Nephron progenitor cell (in vitro differentiated cells): ENCODE measurements at regions not wholly inside any gene's neighbourhood (a gene's known extent, or its start where the extent isn't known, plus 50 kb on each side); places are given as distances from the start of the nearest gene placed in this dataset.

Experiments used
- DNase-seq: peaks from one replicate; pipeline ENCODE4 v3.0.0; 2021
- H3K27ac Mint-ChIP-seq: 2 replicates; pipeline ENCODE4 v1.8.0; 2021; ENCODE audit warnings: mild to moderate bottlenecking, moderate library complexity, mixed read lengths
- H3K27me3 Mint-ChIP-seq: 2 replicates; pipeline ENCODE4 v1.8.0; 2021; ENCODE audit warnings: mild to moderate bottlenecking, low read depth, mixed read lengths; ENCODE audit not compliant: poor library complexity
- H3K36me3 Mint-ChIP-seq: 2 replicates; pipeline ENCODE4 v1.8.0; 2021; ENCODE audit warnings: low read depth, mixed read lengths
- H3K4me1 Mint-ChIP-seq: 2 replicates; pipeline ENCODE4 v1.8.0; 2021; ENCODE audit warnings: mixed read lengths
- H3K4me3 Mint-ChIP-seq: 2 replicates; pipeline ENCODE4 v1.8.0; 2021; ENCODE audit warnings: mild to moderate bottlenecking, moderate library complexity, mixed read lengths
- H3K9me3 Mint-ChIP-seq: 2 replicates; pipeline ENCODE4 v1.8.0; 2021; ENCODE audit warnings: mild to moderate bottlenecking, moderate library complexity, mixed read lengths
- TF ChIP-seq, protein P1 (sequence below): fragments of 200-600 bp; sonication (generic); IDR thresholded peaks from 2 replicates; pipeline ENCODE4 v1.5.0; 2021; ENCODE audit warnings: antibody characterized with exemption

DNA sequence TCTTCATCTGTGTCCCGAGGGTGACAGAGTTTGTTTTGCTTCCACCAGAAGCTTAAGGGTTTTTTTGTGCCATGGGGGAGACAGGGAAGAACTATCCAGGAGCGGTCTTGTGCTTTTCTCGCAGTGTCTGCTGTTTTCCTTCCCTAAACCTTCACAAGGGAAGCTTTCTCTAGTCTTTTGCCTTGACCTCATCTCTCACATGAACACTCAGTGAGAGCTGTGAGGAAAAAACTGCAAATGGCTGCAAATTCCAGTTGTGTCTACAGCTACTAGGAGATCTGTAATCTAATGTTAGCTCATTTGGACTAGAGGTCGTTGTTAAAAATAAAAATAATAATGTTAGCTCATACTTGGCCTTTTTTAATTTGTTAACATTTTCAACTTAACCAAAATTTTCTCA, 264.7 kb upstream of the SESN3 start:
- H3K4me3 Mint-ChIP-seq, result no peak overlapping the region
- peak overlapping the region; percentile 84 for H3K27ac Mint-ChIP-seq

DNA sequence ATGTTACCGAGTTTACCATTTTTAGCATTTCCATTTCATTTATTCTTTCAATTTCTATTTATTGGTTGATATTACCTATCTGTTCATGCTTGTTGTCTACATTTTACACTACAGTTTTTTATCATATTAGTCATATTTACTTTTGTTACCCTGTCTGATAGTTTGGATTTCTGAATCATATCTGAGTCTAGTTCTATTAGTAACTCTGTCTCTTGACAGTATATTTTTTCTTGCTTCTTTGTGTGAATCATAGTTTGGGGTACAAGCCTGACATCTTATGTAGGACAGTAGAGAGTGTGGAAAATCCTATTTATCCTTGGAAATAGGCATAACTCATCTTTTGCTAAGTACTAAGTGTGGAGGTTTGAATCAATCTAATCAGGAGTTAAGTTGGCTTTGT, 263.9 kb upstream of the SESN3 start:
- peak overlapping the region; percentile 84 for H3K27ac Mint-ChIP-seq
- TF ChIP-seq, protein P1, sequence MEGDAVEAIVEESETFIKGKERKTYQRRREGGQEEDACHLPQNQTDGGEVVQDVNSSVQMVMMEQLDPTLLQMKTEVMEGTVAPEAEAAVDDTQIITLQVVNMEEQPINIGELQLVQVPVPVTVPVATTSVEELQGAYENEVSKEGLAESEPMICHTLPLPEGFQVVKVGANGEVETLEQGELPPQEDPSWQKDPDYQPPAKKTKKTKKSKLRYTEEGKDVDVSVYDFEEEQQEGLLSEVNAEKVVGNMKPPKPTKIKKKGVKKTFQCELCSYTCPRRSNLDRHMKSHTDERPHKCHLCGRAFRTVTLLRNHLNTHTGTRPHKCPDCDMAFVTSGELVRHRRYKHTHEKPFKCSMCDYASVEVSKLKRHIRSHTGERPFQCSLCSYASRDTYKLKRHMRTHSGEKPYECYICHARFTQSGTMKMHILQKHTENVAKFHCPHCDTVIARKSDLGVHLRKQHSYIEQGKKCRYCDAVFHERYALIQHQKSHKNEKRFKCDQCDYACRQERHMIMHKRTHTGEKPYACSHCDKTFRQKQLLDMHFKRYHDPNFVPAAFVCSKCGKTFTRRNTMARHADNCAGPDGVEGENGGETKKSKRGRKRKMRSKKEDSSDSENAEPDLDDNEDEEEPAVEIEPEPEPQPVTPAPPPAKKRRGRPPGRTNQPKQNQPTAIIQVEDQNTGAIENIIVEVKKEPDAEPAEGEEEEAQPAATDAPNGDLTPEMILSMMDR, result no peak
- H3K9me3 Mint-ChIP-seq, result peaks cover 37% of the 10 kb centered on the region
- H3K36me3 Mint-ChIP-seq, result peaks cover 9% of the 10 kb centered on the region
- no peak overlapping the region for H3K4me3 Mint-ChIP-seq
- H3K27me3 Mint-ChIP-seq, result no peaks in the 10 kb centered on the region
- peaks cover 27% of the 10 kb centered on the region for H3K4me1 Mint-ChIP-seq
- DNase-seq, result no peak

More for the DNA sequence above, 264.7 kb upstream of the SESN3 start:
- TF ChIP-seq, protein P1, result no peak
- DNase-seq, result no peak
- H3K36me3 Mint-ChIP-seq, result peaks cover 9% of the 10 kb centered on the region
- H3K27me3 Mint-ChIP-seq, result no peaks in the 10 kb centered on the region
- H3K9me3 Mint-ChIP-seq, result peaks cover 29% of the 10 kb centered on the region
- peaks cover 35% of the 10 kb centered on the region for H3K4me1 Mint-ChIP-seq

DNA sequence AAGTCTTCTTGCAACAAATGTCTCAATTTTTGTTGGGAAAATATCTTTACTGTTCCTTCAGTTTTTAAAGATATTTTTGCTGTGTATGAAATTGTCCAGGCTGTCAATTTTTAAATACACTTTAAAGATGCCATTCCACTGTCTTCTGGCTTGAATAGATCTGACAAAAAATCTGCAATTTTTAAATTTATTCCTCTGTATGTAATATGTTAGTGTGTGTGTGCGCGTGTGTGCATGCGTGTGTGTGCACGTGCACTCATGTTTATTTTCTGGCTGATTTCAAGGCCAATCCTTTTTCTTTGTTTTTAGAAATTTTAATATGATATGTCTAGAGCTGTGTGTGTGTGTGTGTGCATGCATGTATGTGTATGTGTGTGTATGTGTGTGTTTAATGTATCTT, 263.2 kb upstream of the SESN3 start:
- H3K4me3 Mint-ChIP-seq, result no peak overlapping the region
- TF ChIP-seq, protein P1, result no peak
- peaks cover 42% of the 10 kb centered on the region for H3K9me3 Mint-ChIP-seq
- H3K27ac Mint-ChIP-seq, result no peak overlapping the region
- H3K36me3 Mint-ChIP-seq, result peaks cover 9% of the 10 kb centered on the region
- peaks cover 20% of the 10 kb centered on the region for H3K4me1 Mint-ChIP-seq
- DNase-seq, result no peak
- no peaks in the 10 kb centered on the region for H3K27me3 Mint-ChIP-seq

DNA sequence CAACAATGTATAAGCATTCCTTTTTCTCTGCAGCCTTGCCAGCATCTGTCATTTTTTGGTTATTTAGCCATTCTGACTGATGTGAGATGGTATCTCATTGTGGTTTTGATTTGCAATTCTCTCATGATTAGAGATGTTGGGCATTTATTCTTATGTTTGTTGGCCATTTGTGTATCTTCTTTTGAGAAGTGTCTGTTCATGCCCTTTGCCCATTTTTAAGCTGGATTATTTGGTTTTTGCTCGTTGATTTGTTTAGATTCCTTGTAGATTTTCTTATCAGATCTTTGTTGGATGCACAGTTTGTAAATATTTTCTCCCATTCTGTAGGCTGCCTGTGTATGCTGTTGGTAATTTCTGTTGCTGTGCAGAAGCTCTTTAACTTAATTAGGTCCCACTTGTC, 259.6 kb upstream of the SESN3 start:
- Mint-ChIP-seq H3K36me3 (peaks cover 9% of the 10 kb centered on the region), H3K27ac (no peak overlapping the region), H3K27me3 (peaks cover 2% of the 10 kb centered on the region), H3K4me3 (no peak overlapping the region), H3K9me3 (peaks cover 45% of the 10 kb centered on the region), H3K4me1 (peaks cover 22% of the 10 kb centered on the region)
- no peak for DNase-seq
- TF ChIP-seq, protein P1, result no peak

DNA sequence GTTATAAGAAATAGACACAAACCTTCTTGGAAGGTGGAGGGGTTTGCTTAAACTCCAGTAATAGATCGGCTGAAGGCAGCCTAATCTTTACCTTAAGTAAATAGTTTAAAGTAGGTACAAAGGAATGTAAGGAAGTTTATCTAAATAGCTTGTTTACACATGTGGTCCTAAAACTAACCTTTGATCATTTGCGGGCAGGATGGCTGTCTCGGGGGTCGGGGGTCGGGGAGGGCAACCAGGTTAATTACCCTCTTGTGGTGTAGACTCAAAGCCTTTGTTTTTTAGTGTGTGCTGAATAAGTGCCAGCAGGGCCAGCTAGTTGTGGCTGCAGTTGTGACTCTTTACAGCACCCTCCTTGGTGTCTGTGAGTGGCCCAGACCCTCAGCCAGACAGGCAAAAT, 256.9 kb upstream of the SESN3 start:
- Mint-ChIP-seq H3K27ac (peak overlapping the region; percentile 90), H3K4me1 (peaks cover 18% of the 10 kb centered on the region), H3K36me3 (peaks cover 11% of the 10 kb centered on the region), H3K27me3 (peaks cover 2% of the 10 kb centered on the region), H3K9me3 (peaks cover 47% of the 10 kb centered on the region), H3K4me3 (no peak overlapping the region)
- TF ChIP-seq, protein P1, result no peak
- peak; percentile 6 for DNase-seq

DNA sequence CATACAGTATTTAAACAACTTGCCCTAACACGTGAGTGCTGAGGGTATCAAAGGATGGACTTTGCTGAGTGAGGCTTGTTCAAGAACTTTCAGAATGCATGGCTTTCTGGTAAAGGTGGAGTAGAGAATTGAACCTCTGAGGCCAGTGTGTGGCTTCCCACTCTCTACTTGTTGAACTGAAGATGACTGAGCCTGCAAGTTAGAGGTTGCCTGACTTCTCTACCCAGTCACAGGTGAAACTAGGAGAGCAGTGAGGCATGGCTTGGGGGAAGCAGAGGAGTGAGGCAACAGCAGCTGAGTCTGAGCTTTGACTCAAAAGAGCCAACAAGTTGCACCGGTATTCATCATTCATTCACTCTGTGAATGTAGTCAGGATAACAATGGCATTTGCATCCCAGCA, 256.4 kb upstream of the SESN3 start:
- H3K27ac Mint-ChIP-seq, result peak overlapping the region; percentile 47
- DNase-seq, result no peak
- peaks cover 18% of the 10 kb centered on the region for H3K4me1 Mint-ChIP-seq
- peaks cover 2% of the 10 kb centered on the region for H3K27me3 Mint-ChIP-seq
- TF ChIP-seq, protein P1, result no peak
- peak overlapping the region; percentile 14 for H3K4me3 Mint-ChIP-seq
- H3K36me3 Mint-ChIP-seq, result peaks cover 11% of the 10 kb centered on the region
- peaks cover 42% of the 10 kb centered on the region for H3K9me3 Mint-ChIP-seq
